HG03135 (cell line): ENCODE measurements at regions not wholly inside any gene's neighbourhood (a gene's known extent, or its start where the extent isn't known, plus 50 kb on each side); places are given as distances from the start of the nearest gene placed in this dataset.
"Not testable (repeated sequence)": the region's sequence is repeated elsewhere in the genome, so short reads cannot be mapped to it uniquely, and the experiment has no call there.

Experiments
- ATAC-seq: cut with Tn5 transposase; IDR thresholded peaks from one replicate; pipeline ENCODE4 v1.9.1; 2021; ENCODE audit warnings: mild to moderate bottlenecking, moderate library complexity; ENCODE audit not compliant: unreplicated experiment

DNA sequence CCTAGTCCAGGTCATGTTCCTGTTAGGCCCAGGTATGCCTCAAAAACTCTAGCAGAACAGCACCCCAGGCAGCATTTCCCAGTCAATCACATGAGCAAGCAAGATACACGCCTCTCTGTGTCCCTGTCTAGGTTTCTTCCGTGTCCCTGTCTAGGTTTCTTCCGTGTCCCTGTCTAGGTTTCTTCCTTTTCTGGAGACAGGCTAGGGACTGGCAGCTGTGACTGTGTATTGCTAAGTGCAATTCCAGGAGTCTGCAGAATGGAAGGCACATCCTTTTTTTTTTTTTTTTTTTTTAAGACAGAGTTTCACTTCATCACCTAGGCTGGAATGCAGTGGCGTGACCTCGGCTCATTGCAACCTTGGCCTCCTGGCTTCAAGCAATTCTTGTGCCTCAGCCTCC, 77.6 kb downstream of the SETD4 start:
- ATAC-seq = no peak

DNA sequence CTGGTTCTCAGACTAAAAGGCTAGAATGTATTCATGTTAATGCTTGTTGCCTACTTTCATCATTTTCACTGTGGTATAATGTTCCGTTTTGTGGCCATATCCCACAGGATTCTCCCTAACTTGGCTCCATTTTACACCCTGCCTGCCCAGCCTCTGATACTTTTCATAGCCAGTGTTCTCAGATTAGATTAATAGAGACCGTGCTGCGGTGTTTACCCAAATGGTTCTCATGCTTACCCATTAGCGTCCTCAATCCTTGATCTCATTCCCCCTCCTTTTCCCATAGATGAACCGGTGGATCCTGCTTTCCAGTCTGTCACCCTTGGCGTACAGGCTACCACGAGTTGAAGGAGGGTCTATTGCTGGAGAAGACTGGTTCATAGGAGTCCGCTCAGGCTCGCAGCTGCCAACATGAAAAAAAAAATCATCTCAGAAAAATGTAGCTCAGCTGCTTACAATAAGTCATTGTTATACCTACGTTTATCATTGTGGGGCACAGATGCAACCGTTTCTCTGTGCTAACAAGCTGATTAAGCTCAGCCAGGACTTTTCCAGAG, 78.7 kb downstream of the SETD4 start:
- ATAC-seq = no peak

DNA sequence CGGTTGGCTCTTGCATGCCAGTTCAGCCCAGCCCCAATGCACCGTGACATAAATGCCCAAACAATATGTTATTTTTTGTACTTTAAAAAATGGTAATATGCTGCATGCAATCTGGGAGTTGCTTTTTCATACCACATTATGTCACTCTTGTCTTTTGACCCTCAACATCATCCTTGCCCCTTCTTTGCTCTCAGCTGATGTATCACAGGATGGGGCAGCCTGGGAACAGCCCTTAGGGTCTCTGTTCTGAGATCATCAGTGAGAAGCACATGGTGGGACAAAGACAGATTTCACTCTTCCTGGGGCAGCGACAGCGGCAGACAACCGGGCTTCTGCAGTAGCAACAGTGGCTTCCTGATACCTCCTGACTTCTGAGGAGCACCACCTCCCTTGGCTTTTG, 79.5 kb downstream of the SETD4 start:
- no peak for ATAC-seq

DNA sequence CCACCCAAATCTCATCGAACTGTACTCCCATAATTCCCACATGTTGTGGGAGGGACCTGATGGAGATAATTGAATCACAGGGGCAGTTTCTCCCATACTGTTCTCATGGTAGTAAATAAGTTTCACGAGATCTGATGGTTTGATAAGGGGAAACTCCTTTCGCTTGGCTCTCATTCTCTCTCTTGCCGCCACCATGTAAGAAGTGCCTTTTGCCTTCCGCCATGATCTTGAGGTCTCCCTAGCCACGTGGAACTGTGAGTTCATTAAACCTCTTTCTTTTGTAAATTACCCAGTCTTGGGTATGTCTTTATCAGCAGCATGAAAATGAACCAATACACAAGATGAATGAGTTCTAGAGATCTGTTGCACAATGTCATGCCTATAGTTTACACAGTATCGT, 82.5 kb downstream of the SETD4 start:
- not testable (repeated sequence) for ATAC-seq

DNA sequence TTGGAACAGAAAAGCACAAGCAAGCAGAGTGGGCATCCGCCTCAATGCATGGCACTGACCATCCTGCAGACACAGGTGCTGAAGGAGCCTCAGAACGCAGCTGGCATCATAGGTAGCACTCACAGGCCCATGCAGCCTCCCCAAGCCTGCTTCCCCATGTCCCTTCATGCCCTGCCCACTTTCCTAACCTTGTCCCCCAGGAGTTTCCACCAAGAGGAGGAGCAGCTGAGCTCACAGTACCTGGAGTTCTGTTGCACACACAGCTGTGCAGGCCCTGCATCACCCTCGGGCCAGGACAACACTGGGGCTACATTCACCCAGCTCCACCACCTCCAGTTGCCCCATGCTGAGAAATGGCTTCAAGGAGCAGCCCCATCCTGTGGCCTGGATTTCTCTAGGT, 83.4 kb downstream of the SETD4 start:
- no peak for ATAC-seq

DNA sequence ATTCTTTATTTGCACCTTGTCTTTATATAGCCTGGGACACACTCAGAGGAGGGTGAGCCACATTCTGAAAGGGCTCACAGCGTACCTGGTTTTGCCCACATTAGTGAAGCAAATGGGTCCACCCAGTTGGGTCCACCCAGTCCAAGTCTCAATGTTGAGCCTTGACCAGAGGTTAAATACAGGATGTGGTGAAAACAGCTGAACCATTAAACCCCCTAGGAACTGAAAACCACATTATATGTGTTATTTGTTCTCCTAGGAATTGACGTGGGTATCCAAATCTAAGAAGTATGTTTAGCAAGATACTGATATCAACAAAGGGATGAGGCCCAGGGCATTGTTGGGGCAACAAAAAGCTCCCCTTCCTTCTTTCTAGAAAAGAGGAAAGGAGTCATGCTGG, 83.8 kb downstream of the SETD4 start:
- ATAC-seq = no peak

DNA sequence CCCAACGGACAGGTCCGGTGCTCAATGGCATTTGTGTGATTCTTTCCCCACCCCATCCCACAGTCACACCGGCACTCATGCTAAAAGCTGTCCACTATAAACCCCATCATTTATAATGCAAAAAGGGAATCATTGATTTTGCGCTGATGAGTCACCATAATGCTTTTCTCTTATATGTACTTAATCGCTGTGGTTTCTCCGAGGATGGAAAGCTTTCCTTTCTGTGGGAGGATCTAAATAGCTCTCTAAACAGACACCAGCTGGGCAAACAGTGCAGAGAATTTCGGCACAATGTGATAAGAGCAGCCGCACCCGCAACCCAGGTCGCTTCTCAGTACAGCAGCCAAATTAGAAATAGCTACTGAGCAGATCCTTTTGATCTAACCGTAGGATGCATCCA, 85.6 kb downstream of the SETD4 start:
- no peak for ATAC-seq

DNA sequence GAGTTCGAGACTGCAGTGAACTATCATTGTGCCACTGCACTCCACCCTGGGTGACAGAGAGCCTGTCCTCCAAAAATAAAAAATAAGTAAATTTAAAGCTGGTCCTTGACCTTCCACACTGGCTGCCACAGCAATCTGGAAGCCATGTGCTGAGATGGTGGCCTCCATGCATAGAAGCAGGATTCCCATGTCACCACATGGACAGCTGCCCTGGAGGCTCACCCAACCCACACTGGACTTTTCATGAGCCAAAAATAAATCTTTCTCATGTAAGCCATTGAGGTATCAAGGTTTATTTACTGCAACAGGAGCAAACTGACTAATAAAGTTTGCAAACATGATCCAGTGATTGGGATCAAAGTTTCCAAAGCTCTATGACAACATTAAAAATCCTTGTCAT, 88.5 kb downstream of the SETD4 start:
- no peak for ATAC-seq

DNA sequence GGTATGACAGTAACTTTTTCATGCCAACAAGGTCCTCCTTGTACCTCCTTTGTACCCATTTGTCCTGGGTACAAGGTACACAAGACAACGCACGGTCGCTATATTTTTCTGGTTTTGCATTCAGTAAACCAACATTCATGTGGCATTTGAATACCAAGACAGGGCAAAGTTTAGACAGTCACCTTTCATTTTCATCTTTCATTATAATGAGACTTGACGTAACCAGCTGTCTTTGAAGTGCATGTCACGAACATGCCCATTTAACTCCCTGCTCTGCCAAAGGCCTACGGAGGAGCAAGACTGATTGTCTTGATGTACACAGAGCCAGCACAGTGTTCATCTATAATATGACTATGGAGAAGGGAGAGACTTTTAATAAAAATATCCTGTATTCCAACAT, 91.0 kb downstream of the SETD4 start:
- no peak for ATAC-seq

DNA sequence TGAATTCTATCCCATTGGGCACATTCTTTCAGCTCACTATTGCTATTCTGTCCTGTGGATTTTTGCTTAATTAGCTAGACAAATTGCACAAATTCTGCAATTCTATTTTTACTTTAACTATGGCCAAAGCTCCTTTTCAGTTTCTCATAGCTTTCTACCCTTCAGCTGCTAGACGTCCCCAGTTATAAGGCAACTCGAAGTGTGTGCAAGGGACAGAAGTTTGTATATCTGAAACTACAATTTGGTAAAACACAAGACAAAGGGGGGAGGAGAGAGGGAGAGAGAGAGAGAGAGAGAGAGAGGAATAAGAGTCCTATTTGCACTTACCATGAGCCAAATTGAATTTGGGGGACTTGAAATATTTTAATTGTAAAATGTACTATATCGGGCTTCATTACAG, 91.8 kb downstream of the SETD4 start:
- ATAC-seq = no peak

DNA sequence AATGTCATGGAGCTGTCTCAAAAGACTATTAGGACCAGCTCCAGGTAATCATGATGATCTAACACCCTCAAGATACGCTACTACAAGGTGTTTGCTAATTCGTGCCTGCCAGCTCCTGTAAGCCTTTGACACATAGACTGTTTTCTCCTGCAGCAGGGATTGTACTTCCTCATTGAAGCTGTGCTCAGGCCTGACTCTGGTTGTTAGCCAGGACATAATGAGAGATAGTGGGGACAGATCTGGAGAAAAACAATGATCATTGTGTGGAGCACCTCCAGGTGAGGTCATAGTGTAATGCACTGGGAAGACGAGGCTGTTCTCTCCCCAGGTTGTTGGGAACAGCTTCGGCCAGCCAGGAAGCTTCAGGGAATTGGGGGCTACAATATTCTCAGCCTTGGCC, 94.6 kb downstream of the SETD4 start:
- no peak for ATAC-seq

DNA sequence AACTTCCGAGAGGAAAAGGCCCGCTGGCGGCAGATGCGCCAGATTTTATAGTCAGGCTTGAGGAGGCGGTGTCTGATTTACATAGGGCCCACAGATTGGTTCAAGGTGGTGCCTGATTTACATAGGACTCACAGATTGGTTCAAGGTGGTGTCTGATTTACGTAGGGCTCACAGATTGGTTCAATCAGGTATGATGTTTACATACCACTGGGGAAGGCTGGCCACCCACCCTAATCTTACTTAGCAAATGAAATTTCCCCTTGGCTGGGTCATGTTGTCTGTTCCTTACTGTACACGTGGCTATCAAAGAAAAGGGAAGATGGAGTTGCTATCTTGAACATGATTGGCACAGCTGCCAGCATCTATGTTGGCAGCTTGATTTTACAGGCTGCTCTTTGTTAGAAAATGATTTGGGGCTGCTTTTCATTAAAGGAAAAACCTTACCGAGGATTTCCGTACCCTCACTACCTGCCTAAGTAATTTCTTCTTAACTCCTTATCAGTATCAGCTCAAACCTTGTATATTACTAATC, 96.3 kb downstream of the SETD4 start:
- ATAC-seq = no peak

DNA sequence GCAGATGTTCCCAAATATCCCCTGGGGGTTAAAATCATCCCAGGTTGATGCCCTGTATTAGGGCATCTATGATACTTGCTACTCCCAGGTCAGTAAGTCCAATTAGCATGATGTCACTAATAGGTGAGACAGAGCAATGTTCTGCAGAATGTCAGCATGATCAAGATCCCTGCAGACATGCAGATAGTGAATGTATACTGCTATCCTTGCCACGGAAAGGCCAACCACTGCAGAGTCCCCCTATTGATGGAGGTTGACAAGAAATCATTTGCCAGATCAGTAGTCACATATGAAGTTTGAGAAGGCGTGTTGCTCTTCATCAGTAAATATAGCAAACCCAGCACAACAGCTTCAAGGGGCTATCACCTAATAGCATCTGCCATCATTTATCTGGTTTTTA, 97.4 kb downstream of the SETD4 start:
- no peak for ATAC-seq

DNA sequence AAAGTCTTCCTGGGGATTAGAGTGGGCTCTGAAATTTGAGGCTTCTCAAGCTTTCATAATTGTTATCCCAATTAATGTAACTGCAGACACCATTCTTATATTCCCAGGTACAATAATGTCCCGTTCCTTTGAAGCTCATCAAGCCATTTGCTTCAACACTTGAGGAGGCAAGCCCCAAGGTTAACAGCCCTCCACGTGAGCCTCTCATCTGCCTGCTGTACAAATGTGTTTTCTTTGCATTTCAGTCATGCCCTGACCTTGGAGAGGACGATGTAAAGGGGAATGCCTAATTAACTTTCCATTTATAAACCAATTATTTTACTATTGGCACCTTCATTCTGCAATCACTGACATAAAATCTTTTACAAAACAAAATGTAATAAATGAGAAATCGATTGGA, 106.3 kb downstream of the SETD4 start:
- no peak for ATAC-seq

DNA sequence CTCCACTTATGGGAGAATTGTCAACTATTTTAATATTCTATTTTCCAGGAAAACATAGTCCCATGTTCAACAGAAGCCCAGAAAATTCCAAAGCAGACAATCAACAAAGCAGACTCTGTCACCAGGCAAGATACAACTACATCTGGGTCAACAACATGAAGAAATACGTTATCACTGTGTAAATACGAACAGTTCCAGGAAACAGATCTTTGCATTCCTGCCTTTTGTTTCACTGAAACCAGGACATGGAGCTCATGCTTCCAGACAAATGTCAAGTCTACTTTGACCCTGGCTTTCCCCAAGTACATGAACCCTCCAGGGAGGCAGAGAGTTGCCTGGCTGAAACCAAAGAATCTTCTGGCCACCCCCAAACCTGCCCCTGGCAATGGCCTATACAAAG, 106.7 kb downstream of the SETD4 start:
- no peak for ATAC-seq

DNA sequence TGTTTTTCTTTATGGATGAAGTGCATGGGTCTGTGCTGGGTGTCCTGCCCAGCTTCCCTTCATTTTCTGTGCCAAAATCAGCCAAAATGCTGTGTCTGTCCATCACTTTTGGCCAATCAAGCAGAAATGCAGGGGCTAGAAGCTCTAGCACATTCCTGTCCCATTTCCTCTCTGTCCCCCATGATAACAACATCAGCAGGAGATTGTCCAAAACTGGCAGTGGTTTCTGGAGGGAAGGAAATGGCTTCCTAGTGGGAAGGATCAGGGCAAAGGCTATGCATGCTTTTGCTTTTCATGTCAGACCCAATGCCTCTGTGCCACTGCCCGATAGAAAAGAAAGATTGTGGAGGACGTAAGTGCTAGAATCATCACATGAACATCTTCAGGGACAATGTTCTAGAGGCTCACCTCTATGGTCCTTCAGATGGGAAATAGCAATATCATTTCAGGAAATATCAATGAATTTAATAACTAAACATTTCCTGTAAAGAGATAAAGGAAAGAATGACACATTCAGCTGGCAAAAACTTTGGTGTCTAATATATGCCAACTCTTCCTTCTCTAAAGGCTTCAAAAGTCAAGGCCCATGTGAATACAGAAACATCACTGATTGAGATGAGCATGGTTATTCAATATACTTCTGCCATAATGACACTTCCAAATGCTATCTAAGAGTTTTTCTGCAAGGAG, 107.5 kb downstream of the SETD4 start:
- no peak for ATAC-seq

DNA sequence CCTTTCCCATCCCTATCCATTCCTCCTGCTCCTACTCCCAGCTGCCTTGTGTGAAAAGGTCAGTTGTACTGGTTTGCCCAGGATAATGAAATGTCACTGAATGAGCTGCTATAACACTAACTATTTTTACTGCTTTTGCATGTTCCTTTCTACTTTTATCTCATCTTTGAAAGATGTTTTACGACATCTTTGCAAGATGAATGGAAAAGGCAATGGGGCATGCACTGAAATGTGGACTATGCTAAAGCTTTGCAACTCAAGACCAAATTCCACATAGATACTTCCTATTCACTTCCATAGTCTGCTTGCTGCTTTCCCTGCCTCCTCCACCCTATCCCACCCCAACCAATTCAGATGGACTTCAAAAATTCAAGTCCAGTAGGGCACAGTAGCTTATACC, 111.3 kb downstream of the SETD4 start:
- ATAC-seq = no peak

DNA sequence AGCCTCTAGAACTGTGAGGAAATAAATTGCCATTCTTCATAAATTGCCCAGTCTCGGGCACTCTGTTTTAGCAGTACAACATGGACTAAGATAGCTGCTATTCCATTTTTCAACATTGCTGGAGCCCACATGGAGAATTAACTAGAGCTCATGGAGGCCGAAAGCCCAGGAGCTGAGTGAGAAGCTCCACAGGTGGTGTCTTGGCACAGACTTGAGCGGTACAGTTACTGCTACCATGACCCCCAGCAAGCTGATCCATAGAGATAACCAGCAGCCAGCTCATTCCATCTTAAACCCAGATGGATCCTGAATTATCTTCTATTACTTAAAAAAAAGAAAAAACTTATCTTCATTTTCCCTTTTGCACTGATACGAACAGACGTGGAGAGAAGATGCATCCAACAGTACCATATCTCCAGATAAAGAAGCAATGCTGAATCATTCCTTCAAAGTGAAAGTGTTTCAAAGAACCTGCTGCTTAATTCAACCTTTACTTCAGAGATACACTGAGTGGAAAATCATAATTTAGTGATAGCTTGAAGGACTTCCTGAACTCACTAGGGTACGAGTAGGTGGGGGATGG, 115.1 kb downstream of the SETD4 start:
- ATAC-seq = no peak

DNA sequence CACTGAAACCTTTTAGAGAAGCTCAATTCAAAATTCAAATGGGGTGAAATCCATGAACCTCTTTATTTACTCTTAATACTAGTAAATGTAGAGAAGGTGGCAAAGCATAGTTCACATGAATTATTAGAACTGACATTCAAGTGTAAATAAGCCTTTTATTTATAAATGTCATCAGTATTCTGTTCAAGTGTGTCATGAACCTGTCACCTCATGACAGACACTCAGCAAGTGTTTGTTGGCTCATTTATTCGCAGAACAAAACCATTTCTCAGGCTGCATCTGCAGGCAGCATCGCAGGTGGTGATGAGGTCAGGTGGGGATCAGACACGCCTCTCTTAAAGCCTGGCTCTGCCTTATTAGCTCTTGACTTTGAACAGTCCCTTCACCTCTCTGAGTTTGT, 116.6 kb downstream of the SETD4 start:
- ATAC-seq = no peak

DNA sequence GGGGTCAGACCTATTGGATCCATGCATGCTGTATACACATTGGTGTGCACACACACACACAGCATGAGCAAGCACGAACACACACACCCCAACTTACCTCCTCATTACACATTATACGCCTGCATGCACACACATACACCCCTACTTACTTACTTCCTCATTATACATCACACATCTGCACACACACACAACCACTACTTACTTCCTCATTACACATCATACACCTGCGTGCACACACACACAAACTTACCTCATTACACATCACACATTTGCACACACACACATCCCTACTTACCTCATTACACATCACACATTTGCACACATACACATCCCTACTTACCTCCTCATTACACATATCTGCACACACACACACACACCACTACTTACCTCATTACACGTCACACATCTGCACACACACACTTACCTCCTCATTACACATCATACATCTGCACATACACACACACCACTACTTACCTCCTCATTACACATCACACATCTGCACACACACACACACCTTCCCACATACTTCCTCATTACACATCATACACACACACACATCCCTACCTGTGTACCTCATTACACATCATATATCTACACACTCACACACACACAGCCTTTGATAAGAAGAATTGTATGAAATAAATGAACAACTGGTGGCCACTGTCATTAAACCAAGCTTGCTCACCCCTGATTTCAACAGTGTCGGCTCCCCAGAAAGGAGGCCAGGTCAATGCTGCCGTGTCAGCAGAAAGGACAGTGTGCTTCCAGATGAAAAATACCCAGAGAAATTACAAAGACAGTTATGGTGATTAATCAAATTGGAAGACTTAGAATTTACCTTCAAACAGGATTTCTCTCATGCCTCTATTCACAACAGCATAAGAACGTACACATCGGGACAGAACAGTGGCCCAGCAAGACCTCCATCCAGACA, 117.8 kb downstream of the SETD4 start:
- ATAC-seq = no peak
